ENCODE measurements at regions not wholly inside any gene's neighbourhood (a gene's known extent, or its start where the extent isn't known, plus 50 kb on each side); places are given as distances from the start of the nearest gene placed in this dataset.

- no peaks in the 10 kb centered on the region for H3K9me3 ChIP-seq (ENCODE audit: low read depth, low read length, poor library complexity, severe bottlenecking)
- H3K27ac ChIP-seq (ENCODE audit: low read depth, low read length, poor library complexity, severe bottlenecking): no peak overlapping the region
- TF ChIP-seq EZH2 (IDR thresholded peaks at IDR 0.05; ENCODE audit: borderline replicate concordance, low read depth, low read length, poor library complexity, severe bottlenecking) (no peak), CTCF (conservative IDR thresholded peaks at IDR 0.05; ENCODE audit: low read depth, low read length) (no peak)
- ChIA-PET CTCF (no interaction called here), POLR2A (ENCODE audit: low non-redundant PET) (no interaction called here)
- H3K27me3 ChIP-seq (replicated peaks; ENCODE audit: insufficient read depth, low read depth, low read length, poor library complexity): no peaks in the 10 kb centered on the region
- DNase-seq (ENCODE audit: low spot score): no peak
- intact Hi-C loops (cut with micrococcal nuclease; ENCODE audit: unreplicated experiment): no loop called here
- BruUV-seq (replicated peaks): no TSS peak
- no peaks in the 10 kb centered on the region for H3K36me3 ChIP-seq (ENCODE audit: insufficient read depth, low read length, poor library complexity, severe bottlenecking)
- no peaks in the 10 kb centered on the region for H3K4me1 ChIP-seq (ENCODE audit: insufficient read depth, low read length, poor library complexity, severe bottlenecking)
- no peak overlapping the region for H3K4me3 ChIP-seq (ENCODE audit: low read depth, low read length, poor library complexity, severe bottlenecking)
Measured at GRCh38 chr3:166111562-166111961, 274.3 kb upstream of the BCHE start.

GRCh38 chr3:166110102-166110501 lies 272.9 kb upstream of the BCHE start:
- H3K4me1 ChIP-seq (ENCODE audit: insufficient read depth, low read length, poor library complexity, severe bottlenecking): no peaks in the 10 kb centered on the region
- no peak overlapping the region for H3K4me3 ChIP-seq (ENCODE audit: low read depth, low read length, poor library complexity, severe bottlenecking)
- TF ChIP-seq CTCF (conservative IDR thresholded peaks at IDR 0.05; ENCODE audit: low read depth, low read length) (no peak), EZH2 (IDR thresholded peaks at IDR 0.05; ENCODE audit: borderline replicate concordance, low read depth, low read length, poor library complexity, severe bottlenecking) (no peak)
- intact Hi-C loops (cut with micrococcal nuclease; ENCODE audit: unreplicated experiment): no loop called here
- no peaks in the 10 kb centered on the region for H3K9me3 ChIP-seq (ENCODE audit: low read depth, low read length, poor library complexity, severe bottlenecking)
- H3K27ac ChIP-seq (ENCODE audit: low read depth, low read length, poor library complexity, severe bottlenecking): no peak overlapping the region
- no peak for DNase-seq (ENCODE audit: low spot score)
- CTCF ChIA-PET: no interaction called here
- no TSS peak for BruUV-seq (replicated peaks)
- POLR2A ChIA-PET (ENCODE audit: low non-redundant PET): no interaction called here
- no peaks in the 10 kb centered on the region for H3K36me3 ChIP-seq (ENCODE audit: insufficient read depth, low read length, poor library complexity, severe bottlenecking)
- no peaks in the 10 kb centered on the region for H3K27me3 ChIP-seq (replicated peaks; ENCODE audit: insufficient read depth, low read depth, low read length, poor library complexity)

GRCh38 chr3:166104938-166105337 lies 267.7 kb upstream of the BCHE start:
- intact Hi-C loops (cut with micrococcal nuclease; ENCODE audit: unreplicated experiment): no loop called here
- BruUV-seq (replicated peaks): no TSS peak
- H3K9me3 ChIP-seq (ENCODE audit: low read depth, low read length, poor library complexity, severe bottlenecking): no peaks in the 10 kb centered on the region
- no peak for DNase-seq (ENCODE audit: low spot score)
- CTCF ChIA-PET: no interaction called here
- no peak overlapping the region for H3K27ac ChIP-seq (ENCODE audit: low read depth, low read length, poor library complexity, severe bottlenecking)
- TF ChIP-seq EZH2 (IDR thresholded peaks at IDR 0.05; ENCODE audit: borderline replicate concordance, low read depth, low read length, poor library complexity, severe bottlenecking): no peak
- no peak for TF ChIP-seq CTCF (conservative IDR thresholded peaks at IDR 0.05; ENCODE audit: low read depth, low read length)
- no peaks in the 10 kb centered on the region for H3K36me3 ChIP-seq (ENCODE audit: insufficient read depth, low read length, poor library complexity, severe bottlenecking)
- H3K27me3 ChIP-seq (replicated peaks; ENCODE audit: insufficient read depth, low read depth, low read length, poor library complexity): no peaks in the 10 kb centered on the region
- no peak overlapping the region for H3K4me3 ChIP-seq (ENCODE audit: low read depth, low read length, poor library complexity, severe bottlenecking)
- POLR2A ChIA-PET (ENCODE audit: low non-redundant PET): no interaction called here
- no peaks in the 10 kb centered on the region for H3K4me1 ChIP-seq (ENCODE audit: insufficient read depth, low read length, poor library complexity, severe bottlenecking)

Data from A673 (cell line).